Stimulated activated CD4-positive, alpha-beta T cell treated with anti-CD3 and anti-CD28 coated beads, TNF-alpha, amount 100 ng/mL, for 48 hours (primary cell): ENCODE measurements at regions not wholly inside any gene's neighbourhood (a gene's known extent, or its start where the extent isn't known, plus 50 kb on each side); places are given as distances from the start of the nearest gene placed in this dataset.

Experiments
- DNase-seq, 3 donors: peaks; one replicate each; pipeline ENCODE4 v3.0.0-alpha.2; 2020; ENCODE audit warnings: low read depth in 3 of 3

DNA sequence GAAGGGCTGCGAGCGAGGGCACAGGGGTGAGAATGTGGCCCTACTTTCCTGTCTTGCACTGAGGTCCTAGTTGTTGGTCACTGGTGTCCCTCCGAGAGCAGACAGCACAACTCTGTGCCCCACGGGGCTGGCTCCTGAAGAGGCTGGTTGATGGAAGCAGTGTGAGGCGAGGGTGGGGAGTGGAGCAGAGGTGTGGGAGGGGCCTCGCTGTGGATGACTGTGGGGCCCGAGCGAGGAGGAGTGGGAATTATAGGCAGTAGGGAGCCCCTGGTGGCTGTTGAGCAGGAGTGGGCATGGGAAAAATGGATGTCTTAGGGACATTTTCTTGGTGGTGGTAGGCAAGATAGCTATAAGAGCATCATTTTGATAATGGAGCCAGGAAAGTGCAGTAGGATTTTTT, 660.5 kb upstream of the HS6ST1 start:
- no peak for DNase-seq

DNA sequence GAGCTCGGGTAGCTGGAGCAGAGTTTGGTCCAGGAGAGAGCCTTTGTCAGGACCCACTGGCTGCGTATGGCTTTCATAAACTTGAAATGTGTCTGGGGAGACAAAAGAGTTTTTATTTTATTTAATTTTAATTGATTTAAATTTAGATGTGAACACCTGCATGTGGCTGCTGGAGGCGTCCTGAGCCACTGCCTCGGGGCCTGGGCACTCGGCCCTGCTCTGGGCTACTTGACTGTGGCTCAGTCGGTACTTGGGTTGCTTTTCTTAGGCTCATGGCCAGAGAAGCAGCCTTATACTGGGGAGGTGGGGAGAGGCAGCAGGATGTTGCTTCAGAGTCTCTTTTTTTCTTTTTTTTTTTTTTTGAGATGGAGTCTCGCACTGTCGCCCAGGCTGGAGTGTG, 661.8 kb upstream of the HS6ST1 start:
- no peak for DNase-seq

- no peak for DNase-seq
Observed at GRCh38 chr2:128981353-128981752, 662.7 kb upstream of the HS6ST1 start.

- DNase-seq = no peak
Observed at GRCh38 chr2:128982001-128982400, 663.3 kb upstream of the HS6ST1 start.

DNA sequence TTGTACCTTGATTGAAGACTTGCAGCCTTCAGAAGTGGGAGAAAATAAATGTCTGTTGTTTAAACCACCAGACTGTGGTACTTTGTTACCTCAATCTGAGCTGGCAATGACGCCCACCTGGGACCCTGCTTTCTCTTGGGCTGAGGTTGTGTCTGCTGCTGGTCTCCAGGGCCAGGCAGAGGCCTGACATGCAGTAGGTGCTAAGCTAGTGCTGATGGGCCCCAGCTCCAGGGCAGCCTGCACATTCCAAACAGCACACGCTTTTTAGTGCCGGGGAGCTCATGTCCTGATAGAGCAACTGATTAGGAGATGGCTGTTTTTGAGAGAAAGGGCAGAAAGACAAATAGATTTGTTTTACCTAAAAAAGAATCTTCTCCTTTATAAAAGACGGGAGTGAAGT, 664.0 kb upstream of the HS6ST1 start:
- DNase-seq = no peak

DNA sequence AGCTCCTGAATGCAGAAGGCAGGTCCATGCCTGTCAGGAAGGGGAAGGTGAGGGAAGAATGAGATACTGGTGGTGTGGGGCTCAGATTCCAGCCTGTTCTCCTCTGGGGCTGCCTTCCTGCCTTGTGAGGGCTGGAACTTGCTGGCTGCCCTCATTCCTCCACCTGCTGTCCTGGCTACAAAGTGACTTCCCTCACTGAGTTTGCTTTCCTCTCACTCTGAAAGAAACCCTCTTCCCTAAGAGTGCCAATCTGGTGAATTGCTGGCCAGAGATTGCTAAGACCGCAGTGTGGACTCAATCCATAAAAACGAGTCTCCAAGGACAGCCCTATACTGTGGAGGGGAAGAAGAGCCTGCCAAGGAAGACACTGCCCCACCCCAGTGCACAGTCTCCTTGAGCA, 664.4 kb upstream of the HS6ST1 start:
- no peak for DNase-seq

DNA sequence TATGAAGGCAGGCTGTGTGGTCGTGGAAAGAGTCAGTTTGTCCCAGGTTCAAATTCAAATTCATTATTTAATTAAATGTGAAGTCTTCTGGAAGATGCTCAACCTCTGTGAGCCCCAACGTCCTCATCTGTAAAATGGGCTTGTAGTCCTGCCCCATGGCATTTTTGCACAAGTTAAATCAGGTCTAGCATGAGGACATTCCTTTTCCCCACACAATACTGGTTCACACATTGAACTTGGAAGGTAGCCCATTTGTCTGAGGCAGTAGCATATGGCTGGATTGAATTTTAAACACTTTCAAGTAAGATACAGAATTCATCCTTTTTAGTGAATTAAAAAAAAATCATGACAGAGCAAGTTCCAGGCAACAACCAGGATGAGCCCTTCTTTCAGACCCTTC, 665.4 kb upstream of the HS6ST1 start:
- no peak for DNase-seq

GRCh38 chr2:128984855-128985254, 666.2 kb upstream of the HS6ST1 start:
- DNase-seq = no peak

DNA sequence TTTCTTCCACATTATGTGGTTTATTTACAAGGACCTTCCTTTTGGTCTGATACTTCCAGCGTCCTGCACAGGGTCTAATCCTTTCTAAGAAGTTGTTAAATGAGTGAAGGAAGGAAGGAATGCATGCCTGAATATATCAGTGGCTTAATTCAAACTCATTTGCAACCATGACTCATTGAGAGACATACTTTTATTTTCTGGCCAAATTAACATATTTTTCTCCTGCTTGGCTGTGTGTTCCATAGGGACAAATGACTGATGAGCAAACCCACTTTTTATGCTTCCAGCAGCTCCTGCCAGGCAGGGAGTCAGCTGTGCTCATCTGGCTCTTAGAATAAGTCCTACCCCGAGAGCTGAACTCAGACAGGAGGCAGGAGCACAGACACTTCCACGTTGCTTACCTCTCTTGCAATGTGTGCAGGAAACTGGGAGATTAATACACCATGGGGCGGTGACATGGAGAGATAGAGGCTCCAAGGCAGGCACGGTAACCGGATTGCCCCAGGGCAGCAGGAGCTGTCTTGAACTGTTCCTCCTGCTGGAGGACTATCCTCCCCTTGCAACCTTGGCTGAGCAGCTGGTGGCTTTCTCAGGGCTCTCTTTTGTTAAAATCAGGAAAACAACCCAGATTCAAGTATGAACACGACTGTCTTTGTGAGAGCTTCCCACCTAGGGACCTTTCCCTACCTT, 667.5 kb upstream of the HS6ST1 start:
- no peak for DNase-seq

GRCh38 chr2:128986867-128987268, 668.2 kb upstream of the HS6ST1 start:
- no peak for DNase-seq

DNA sequence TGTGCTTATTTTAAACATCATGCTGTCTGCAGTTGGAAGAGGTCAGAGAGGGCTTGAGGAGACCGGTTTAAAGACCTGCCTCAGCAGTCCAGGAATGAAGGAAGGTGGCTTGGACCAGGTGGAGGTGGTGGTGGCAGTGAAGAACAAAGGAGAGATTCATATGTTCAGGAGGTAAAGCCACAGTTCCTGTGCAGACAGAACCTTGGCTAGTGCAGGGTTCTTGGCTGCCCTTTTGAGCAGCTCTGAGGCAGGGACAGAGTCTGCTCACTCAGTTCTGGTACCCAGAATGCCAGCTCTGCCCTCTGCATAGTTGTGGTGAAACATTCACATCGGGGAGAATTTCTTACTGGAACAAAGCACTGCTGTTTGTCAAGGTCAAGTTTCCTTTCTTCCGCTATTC, 669.7 kb upstream of the HS6ST1 start:
- no peak for DNase-seq

DNA sequence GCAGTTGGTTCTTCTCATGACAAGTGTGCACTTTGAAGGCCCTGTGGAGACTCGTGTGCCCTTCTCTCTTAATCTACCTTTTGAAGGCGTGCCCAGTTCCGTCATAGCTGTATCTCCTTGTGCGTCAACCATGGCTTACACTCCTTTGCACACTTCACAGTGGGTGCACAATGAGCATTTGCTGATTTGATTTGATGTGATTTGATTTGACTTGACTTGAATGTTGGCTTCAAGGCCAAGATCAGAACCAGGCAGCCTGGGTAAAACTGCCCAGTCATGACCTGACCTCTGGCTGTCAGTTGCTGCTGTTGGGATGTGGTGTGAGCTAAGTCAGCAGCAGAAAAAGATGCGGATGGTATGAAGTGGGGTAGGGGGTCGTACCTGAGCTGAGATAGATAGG, 670.3 kb upstream of the HS6ST1 start:
- DNase-seq = no peak

GRCh38 chr2:128995086-128995485, 676.4 kb upstream of the HS6ST1 start:
- DNase-seq = no peak

DNA sequence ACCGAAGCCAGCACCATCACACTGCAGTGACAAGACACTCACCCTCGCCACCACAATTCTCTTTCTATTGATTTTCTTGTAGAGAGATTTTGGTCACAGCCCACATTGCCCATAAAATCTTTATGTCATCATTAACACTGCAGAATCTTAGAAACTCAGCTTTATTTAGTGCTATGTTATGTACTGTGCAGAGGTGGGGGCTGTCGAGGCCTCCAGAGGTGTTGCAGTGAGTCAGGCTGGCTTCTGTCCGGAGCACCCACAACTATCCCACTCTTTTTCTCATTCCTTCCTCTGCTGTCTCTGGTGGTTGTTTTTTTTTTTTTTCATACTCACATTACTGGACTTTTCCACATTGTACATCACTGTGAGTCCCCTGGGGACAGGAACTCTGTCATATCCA, 677.4 kb upstream of the HS6ST1 start:
- no peak for DNase-seq

GRCh38 chr2:128997166-128997866, 678.6 kb upstream of the HS6ST1 start:
- DNase-seq = no peak

DNA sequence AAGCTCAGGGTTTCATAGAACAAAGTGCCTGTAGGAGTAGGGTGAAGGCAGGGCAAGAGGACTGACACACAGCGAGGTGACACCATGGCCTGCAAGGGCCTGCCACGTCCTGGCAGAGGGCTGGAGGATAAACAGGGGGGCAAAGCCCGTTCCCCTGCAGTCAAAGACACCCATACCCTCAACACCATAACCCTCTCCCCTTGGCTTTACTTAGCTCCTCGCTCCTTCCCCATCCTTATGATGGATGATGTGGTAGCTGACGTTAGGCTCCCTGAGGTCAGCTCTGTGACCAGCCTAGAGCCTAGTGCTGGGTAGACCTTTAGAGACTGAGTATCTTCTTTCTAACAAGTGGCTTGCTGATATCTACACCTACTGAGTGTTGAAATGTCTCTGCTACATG, 683.3 kb upstream of the HS6ST1 start:
- DNase-seq = no peak

DNA sequence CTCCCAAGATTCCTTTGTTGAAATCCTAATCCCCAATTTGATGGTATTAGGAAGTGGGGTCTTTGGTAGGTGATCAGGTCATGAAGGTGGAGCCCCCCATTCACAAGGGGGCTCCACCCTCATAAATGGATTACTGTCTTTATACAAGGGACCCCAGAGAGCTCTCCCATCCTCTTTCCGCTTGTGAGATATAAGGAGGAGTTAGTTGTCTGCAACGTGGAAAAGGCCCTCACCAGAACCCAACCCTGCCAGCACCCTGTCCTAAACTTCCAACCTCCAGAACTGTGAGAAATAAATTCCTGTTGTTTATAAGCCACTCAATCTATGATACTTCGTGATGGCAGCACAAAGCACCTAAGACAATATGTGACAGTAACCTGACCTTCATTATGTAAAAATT, 684.1 kb upstream of the HS6ST1 start:
- DNase-seq = no peak

DNA sequence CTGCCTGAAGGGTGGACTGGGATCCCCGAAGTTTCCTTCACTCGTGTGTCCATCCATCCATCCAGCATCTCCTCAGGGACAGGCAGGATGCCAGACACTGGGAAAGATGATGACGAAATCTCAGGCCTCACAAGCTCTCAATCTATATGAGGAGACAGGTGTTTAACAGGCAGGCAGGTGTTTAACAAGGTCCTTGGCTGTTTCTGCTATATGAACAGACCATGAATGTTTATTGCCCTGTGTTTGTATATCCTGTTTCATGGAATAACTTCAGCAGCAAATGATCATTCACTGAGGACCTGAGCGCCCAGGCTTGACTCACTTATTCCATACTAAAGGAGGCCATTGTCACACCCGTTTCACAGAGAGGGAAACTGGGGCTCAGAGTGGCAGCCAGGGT, 685.8 kb upstream of the HS6ST1 start:
- DNase-seq = no peak

- no peak for DNase-seq
Observed at GRCh38 chr2:129004940-129005490, 686.3 kb upstream of the HS6ST1 start.

- no peak for DNase-seq
Observed at GRCh38 chr2:129006135-129006886, 687.6 kb upstream of the HS6ST1 start.

DNA sequence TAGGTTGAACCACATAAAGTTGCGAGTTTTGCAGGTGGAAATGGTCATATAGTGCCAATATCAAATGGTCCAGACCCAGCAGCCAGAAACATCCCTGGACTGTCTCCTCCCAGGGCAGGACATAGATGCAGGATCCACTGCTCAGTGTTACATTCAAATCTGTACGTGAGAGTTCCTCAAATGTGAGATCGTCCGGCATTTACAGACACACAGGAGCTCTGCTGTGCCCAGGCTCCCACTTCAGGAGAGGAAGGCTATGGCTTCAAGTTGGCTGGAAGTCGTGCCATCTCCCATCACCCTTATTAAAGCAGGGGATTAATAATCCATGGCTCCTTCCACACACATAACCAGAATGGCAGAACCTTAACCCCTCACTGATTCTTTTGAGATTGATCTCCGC, 688.2 kb upstream of the HS6ST1 start:
- no peak for DNase-seq

DNA sequence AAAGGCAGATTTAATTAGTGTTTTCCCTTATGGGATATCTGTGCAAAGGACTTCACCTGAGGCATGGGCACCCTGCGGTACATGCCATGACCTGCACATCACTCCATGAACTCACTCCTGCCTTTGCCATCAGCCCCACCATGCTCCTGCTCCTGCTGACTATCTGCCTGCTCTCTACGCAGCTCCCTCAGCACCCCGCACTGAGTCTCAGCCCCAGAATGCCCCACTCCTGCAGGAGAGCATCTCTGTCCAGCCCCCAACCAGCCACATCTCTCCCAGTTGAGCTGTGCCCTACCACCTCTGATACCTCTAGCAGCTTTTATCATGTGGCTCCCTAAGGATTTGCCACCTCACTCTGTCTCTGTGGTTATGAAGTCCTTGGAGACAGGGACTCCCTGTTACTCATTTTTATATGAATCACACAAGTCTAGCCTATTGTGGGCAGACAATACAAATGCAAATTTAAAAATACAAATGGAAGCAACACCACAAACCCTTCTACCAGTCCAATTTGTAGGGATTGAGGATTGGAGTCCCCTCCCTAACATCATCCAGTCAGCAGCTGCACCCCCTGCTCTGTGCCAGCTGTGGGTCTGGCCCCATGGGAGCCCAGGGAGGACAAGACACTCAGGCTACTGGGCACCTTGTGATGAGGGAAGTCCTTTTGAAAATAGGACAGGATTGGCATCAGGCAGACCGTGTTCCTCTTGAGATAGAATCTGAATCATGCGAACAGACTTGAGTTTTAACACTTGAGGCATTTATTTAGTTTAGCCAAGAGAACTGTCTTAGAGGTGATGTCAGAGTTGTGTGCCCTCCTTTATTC, 689.6 kb upstream of the HS6ST1 start:
- DNase-seq = no peak
